Vagina (tissue), 2 donors: ENCODE measurements at regions not wholly inside any gene's neighbourhood (a gene's known extent, or its start where the extent isn't known, plus 50 kb on each side); places are given as distances from the start of the nearest gene placed in this dataset.

Source experiments
- CTCF ChIP-seq, 3 experiments: fragments of 450-650 bp in 2 of 3; fragments of 200-600 bp in 1 of 3; sonication (generic) in 1 of 3; IDR thresholded peaks; one replicate each; pipeline ENCODE4 v1.5.1; 2017 to 2019; ENCODE audit warnings: antibody characterized with exemption in 3 of 3, mild to moderate bottlenecking in 2 of 3, moderate library complexity in 2 of 3
- POLR2A ChIP-seq, 2 donors: fragments of 450-650 bp; IDR thresholded peaks; one replicate each; pipeline ENCODE4 v1.6.1; 2017; ENCODE audit warnings: antibody characterized with exemption in 2 of 2, mild to moderate bottlenecking in 2 of 2, moderate library complexity in 2 of 2
- POLR2AphosphoS5 ChIP-seq, 2 donors: sonication (generic); formaldehyde crosslinking; IDR thresholded peaks; one replicate each; pipeline ENCODE4 v1.9.0; 2017; ENCODE audit warnings: antibody characterized with exemption in 2 of 2, mild to moderate bottlenecking in 2 of 2, low read depth in 1 of 2; ENCODE audit not compliant: insufficient read depth in 1 of 2

- TF ChIP-seq CTCF (IDR thresholded peaks at IDR 0.05) (no peak), POLR2A (IDR thresholded peaks at IDR 0.05) (no peak), POLR2AphosphoS5 (IDR thresholded peaks at IDR 0.05; ENCODE audit: insufficient read depth in 1 of 2, low read depth in 1 of 2) (no peak)
Measured at GRCh38 chr5:40238066-40238745, 441.5 kb upstream of the PTGER4 start.
